ENCODE measurements at regions not wholly inside any gene's neighbourhood (a gene's known extent, or its start where the extent isn't known, plus 50 kb on each side); places are given as distances from the start of the nearest gene placed in this dataset.

GRCh38 chr1:203999618-204000017 is 73.3 kb upstream of the SOX13 start:
- no peak overlapping the region for H2BK5ac ChIP-seq (ENCODE audit: low read depth, low read length)
- FAIRE-seq (no peak), DNase-seq (ENCODE audit: low read depth in 1 of 2, low spot score in 2 of 2) (no peak)
- peaks cover 0 to under 1% (median 0%) of the 10 kb centered on the region in 4 experiments; a peak in 1 of 7 replicates for H3K27me3 ChIP-seq (replicated peaks in 1 of 4; ENCODE audit: control insufficient read depth in 3 of 4, extremely low read depth in 1 of 4, insufficient read depth in 3 of 4, low read length in 3 of 4)
- no peak overlapping the region for H3K4me2 ChIP-seq (ENCODE audit: insufficient read depth in 1 of 2, low read depth in 2 of 2, low read length in 2 of 2)
- no peak overlapping the region for H2AK5ac ChIP-seq (ENCODE audit: low read depth, low read length)
- POLR2A ChIA-PET (ENCODE audit: partially characterized antibody) = interaction anchor here (0.8 to 1.6 kb wide), 3 partner anchors 10 to 202 kb away, joined by 3 to 7 read pairs (median 5); no protein-coding TSS in a partner anchor
- CTCF ChIA-PET (ENCODE audit: partially characterized antibody) = interaction anchor here (1.6 to 1.9 kb wide), 2 partner anchors 99 to 128 kb away, joined by 5 to 12 read pairs; no protein-coding TSS in a partner anchor
- no peak overlapping the region for H4K91ac ChIP-seq (replicated peaks; ENCODE audit: insufficient read length, low read length)
- no peak overlapping the region for H4K5ac ChIP-seq (ENCODE audit: insufficient read length, low read depth, low read length)
- H3K14ac ChIP-seq (ENCODE audit: insufficient read length) = no peak overlapping the region
- no peak overlapping the region for H3K18ac ChIP-seq (ENCODE audit: extremely low read depth, low read length)
- H4K20me1 ChIP-seq (replicated peaks in 1 of 2; ENCODE audit: control insufficient read depth in 1 of 2, insufficient read depth in 2 of 2, low read length in 2 of 2) = no peaks in the 10 kb centered on the region
- H3K23me2 ChIP-seq (ENCODE audit: low read depth, low read length) = 0 out of 2 replicates have a peak, but pooled peaks cover 4% of the 10 kb centered on the region
- TF ChIP-seq RBBP5 (IDR thresholded peaks at IDR 0.05; ENCODE audit: borderline replicate concordance, low read depth, low read length) (no peak), KDM4A (IDR thresholded peaks at IDR 0.05; ENCODE audit: low read depth, low read length, severe bottlenecking) (no peak), KDM5A (IDR thresholded peaks at IDR 0.05; ENCODE audit: low read length) (no peak), RAD21 (IDR thresholded peaks at IDR 0.05 in 1 of 2, conservative IDR thresholded peaks at IDR 0.05 in 1 of 2; ENCODE audit: low read depth in 2 of 2, low read length in 2 of 2) (no peak), ATF3 (IDR thresholded peaks at IDR 0.05; ENCODE audit: insufficient read depth, low read depth, low read length) (no peak), POLR2A (IDR thresholded peaks at IDR 0.05; ENCODE audit: control extremely low read depth in 1 of 2, low read depth in 2 of 2, low read length in 2 of 2) (no peak), YY1 (IDR thresholded peaks at IDR 0.05; ENCODE audit: low read depth, low read length) (no peak), MAFK (IDR thresholded peaks at IDR 0.05; ENCODE audit: low read depth, low read length) (no peak), CHD1 (IDR thresholded peaks at IDR 0.05; ENCODE audit: low read depth, low read length) (no peak), ZNF274 (IDR thresholded peaks at IDR 0.05; ENCODE audit: borderline replicate concordance, extremely low read depth, low read length) (no peak), RNF2 (IDR thresholded peaks at IDR 0.05; ENCODE audit: borderline replicate concordance, low read depth, low read length, missing control alignments, poor library complexity, severe bottlenecking) (no peak), GABPA (IDR thresholded peaks at IDR 0.05; ENCODE audit: borderline replicate concordance, insufficient read depth, low read length) (no peak)
- H3K4me3 ChIP-seq (ENCODE audit: extremely low read depth in 1 of 4, insufficient read depth in 2 of 4, low read depth in 3 of 4, low read length in 4 of 4) = no peak overlapping the region
- H3K27ac ChIP-seq (ENCODE audit: low read depth, low read length) = no peak overlapping the region
- 0 out of 4 replicates have a peak, but pooled peaks cover 0 to 3% of the 10 kb centered on the region in 2 experiments for H3K9me3 ChIP-seq (ENCODE audit: insufficient read depth in 2 of 2, low read depth in 1 of 2, low read length in 1 of 2)
- no peak overlapping the region for H3K4ac ChIP-seq (replicated peaks; ENCODE audit: insufficient read length, low read depth, low read length)
- H3K36me3 ChIP-seq (ENCODE audit: control insufficient read depth in 2 of 4, insufficient read depth in 4 of 4, low read length in 3 of 4) = no peaks in the 10 kb centered on the region
- no peak overlapping the region for H3K23ac ChIP-seq (ENCODE audit: insufficient read length)
- no peak overlapping the region for H4K8ac ChIP-seq (ENCODE audit: extremely low read depth, insufficient read depth, low read length)
- H3K9ac ChIP-seq (replicated peaks in 1 of 4; ENCODE audit: extremely low read depth in 1 of 4, low read depth in 3 of 4, low read length in 3 of 4) = no peak overlapping the region
- H3K56ac ChIP-seq (replicated peaks; ENCODE audit: insufficient read length, low read depth, low read length) = no peak overlapping the region
- no peak overlapping the region for H2BK12ac ChIP-seq (ENCODE audit: low read depth, low read length)
- no peaks in the 10 kb centered on the region for H3K79me2 ChIP-seq (ENCODE audit: control insufficient read depth in 1 of 2, insufficient read depth in 2 of 2, low read length in 2 of 2)
- no peak overlapping the region for H2BK20ac ChIP-seq (ENCODE audit: low read length)
- peaks cover 6 to 27% (median 16%) of the 10 kb centered on the region in 4 experiments; a peak in 6 of 7 replicates for H3K4me1 ChIP-seq (replicated peaks in 1 of 4; ENCODE audit: control insufficient read depth in 3 of 4, insufficient read depth in 4 of 4, low read length in 3 of 4)
- H3K79me1 ChIP-seq (ENCODE audit: low read depth, low read length) = no peaks in the 10 kb centered on the region
- no peak overlapping the region for H2BK15ac ChIP-seq (ENCODE audit: low read length)
- no peak overlapping the region for H2BK120ac ChIP-seq (replicated peaks; ENCODE audit: low read depth, low read length)
- H2AFZ ChIP-seq (ENCODE audit: low read length) = no peak overlapping the region
